HG02840 (cell line): ENCODE measurements at regions not wholly inside any gene's neighbourhood (a gene's known extent, or its start where the extent isn't known, plus 50 kb on each side); places are given as distances from the start of the nearest gene placed in this dataset.

ENCODE experiments used
- ATAC-seq: cut with Tn5 transposase; IDR thresholded peaks from one replicate; pipeline ENCODE4 v1.9.1; 2021; ENCODE audit warnings: mild to moderate bottlenecking, moderate library complexity, moderate number of reproducible peaks; ENCODE audit not compliant: unreplicated experiment, low FRiP score

DNA sequence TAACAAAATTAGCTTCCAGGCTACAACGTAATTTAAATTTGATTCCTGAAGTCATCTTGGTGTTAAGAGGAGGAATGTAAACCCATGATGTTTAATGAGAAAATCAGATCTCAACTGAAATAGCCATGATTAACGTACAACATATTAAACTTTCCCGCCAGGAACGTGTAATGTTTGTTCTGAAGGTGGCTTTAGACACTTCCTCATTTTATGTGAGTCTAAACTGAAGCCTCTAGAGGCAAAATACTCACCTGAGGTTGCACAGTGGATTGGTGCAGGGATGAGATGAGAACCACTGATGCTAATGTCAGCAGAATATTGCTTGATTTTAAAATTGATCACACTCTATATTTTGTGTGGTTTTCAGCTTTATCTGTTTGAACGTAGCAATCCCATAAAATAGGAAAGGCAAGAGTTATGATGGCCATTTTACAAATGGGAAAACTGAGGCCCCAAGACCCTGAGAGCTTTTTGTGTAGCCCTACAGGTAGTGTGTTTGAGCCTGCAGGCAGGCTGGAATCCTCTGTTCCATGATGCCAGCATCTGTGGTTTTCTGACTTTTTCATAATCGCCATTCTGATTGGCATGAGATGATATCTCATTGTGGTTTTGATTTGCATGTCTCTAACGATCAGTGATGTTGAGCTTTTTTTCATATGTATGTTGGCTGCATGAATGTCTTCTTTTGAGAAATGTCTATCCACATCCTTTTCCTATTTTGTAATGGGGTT lies 243.7 kb upstream of the BMPER start:
- no peak for ATAC-seq

GRCh38 chr7:33666531-33666930 lies 238.8 kb upstream of the BMPER start:
- no peak for ATAC-seq

- no peak for ATAC-seq
Observed at GRCh38 chr7:33667196-33667595, 238.1 kb upstream of the BMPER start.

DNA sequence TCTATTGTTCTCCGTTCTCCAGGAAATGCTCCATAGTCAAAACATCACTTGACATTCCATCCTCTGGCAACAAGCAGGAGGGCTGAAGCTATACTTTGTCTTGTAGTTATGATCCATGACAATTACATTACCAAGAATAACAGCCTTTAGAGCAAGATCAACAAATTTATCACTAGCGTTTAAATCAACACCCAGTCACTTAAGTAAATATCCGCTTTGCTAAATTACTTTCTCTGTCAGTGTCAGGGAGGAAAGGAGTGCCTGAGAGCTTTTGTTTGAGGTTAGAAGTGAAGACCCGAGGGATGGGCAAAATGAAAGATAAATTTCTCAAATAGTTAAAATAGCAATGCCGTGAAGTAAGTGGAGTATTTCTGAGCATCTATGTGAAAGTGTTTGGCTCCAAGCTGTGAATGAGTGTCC lies 236.1 kb upstream of the BMPER start:
- no peak for ATAC-seq

DNA sequence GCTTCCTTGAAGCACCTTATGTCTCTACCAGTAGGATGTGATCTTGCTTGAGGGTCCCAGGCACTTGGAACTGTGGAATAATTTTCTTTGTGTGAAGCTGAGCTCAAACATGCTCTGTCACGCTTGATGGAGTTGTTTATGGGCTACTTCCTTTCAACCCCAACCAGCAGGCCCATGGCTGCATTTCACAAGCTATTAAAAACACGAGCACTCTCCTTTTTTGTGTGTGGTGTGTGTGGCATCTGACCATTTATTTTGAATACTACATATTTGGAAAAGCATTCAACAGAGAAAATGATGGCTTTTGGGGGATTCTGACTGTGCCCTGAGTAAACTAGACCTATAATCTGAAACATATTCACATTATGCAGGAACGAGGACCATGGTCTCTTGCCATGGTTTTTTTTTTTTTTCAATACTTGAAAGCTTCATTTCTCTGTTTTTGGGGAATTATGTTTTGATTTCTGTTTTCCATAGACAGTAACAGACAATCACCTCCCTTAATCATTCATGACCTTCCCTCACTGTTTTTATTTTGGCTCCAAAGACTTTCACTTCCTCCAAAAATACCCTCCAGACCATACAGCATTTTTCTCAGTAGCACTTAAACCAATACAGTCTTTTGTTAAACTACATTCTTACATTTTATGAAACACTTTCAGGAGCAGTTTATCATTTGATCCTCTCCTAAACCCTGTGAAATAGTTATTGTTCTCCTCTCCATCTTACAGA lies 233.6 kb upstream of the BMPER start:
- no peak for ATAC-seq

DNA sequence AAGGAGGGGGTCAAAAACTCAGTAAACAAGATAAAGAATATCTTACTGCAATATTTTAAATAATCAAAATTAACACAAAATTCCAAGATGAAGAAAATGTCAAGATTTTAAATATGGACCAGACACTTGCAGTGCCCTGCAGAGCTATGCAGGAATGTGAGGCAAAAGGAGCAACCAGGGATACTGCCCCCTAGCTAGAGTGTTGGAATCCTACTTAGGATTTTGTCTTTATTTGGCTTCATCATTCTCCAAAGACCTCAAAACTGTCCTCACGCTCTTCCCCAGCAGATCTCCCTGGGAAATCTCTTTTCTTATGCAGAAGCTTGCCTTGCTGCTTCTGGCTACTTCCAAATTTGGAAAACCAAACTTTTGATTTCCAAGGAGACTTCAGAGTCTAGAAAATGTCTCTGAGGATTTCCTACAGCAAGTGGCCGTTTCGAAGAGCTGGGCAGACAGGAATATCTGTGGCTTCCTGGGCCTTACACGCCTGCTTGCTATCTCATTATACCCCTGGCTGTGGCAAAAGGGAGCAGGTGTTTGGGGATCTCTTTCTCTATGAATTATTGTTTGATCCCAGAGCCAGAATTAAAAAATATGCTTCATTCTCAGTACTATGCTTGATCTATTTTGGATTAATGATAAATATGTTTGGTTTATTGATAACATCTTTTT lies 232.2 kb upstream of the BMPER start:
- ATAC-seq: no peak

GRCh38 chr7:33674804-33675411 lies 230.4 kb upstream of the BMPER start:
- no peak for ATAC-seq

DNA sequence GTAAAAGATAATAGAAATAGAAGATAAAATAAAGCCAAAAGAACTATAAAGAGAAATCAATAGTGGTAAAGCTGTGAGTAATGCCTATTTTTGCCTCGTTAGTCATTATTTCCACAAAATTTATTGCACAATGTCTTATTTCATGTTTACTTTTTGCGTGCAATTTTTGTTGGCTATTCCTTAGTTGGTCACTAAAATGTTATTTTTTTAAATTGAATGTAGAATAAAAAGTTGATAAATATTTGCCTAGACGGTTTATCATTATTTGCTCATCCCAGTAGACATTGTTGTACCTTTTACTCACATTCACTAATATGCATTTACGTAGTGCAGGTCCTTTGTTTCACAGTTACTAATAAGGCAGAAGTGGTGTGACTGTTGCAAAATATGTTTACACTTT lies 227.8 kb upstream of the BMPER start:
- ATAC-seq: no peak

DNA sequence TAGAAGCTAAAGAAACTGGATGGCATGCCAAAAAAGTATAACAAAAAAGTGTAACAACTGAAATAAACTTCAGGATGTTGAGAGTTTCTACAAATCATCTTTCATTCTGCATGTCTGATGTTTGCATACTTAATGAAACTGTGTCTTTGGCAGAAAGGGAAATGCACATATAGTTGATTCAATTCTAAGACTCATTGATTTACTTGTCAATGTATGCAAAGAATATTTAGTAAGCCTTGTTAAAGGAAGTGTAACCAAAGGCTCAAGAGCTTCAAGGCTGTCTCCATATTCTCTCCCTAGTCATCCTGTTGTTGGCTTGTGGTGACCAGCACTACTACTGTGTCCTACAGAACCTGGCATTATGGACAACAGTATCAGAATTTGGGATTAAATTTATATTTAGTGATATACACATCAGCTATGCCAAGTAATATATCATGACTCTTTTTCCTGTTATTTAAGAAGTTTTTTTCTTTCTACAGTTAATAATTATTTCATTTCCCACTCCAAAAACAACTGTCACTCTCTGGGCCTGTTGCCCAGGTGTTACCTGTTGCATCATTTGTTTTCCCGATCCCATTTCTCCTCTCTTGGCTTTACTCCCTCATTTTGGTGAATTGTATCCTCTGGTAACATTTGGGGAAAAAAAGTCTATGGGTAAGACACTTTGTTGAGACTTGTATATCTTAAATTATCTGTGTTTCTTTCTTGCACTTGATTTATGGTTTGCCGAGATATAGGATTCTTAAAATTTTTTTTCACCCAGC lies 226.6 kb upstream of the BMPER start:
- ATAC-seq: no peak

DNA sequence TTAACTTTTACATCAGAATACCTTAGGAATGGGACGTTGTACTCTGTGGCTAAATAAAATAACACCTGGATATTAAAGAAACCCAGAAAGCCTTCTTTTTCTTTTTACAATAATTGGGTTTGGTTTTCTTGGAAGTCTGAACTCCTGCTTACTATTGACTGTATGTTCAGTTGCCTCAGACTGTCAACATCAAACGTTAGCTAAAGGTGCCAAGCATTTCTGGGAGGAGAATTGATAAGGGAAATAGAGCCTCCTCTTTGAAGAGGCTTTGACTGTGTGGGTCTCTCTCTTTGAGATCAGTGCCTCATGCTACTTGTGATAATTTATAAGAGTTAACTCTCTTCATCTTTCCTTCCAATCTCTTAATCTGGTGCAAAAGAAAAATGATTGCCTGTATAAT lies 224.7 kb upstream of the BMPER start:
- ATAC-seq: no peak

DNA sequence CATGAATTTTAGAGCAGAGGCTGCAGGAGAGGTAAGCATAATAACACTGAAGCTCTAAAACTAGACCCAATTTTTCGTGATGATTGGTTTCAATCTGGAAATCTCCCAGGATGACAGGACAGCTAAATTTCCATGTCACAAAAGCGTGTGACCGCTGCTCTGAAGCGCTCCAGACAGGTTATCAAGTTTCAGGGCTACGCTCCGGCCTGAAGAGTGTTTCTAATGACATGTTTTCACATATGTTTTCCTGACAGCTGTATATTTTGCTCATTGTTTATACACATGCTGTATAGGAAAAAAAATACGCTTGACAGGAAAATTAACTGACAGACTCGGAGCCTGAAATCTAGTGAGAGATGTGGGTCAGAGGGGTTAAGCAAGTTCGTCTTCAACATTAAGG lies 219.8 kb upstream of the BMPER start:
- no peak for ATAC-seq

- no peak for ATAC-seq
Observed at GRCh38 chr7:33685981-33686683, 219.2 kb upstream of the BMPER start.

DNA sequence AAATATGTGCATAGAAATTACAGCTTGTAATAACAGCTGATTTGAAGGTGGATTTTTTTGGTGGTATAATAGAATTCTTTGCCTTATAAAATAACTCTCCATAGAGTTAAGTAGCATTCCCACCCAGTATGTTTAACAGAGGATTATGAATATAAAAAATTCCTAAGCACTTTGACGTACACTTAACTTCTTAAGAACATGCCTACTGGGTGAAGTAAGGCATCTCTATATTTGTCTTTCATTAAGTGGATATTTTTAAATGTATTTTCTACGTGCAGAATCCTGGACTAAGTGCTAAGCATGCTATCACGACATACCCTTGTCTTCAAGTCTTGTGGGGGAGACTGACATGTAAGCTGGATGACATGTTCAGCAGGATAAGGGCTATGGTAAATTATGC lies 217.7 kb upstream of the BMPER start:
- ATAC-seq: no peak

GRCh38 chr7:33691180-33691579 lies 214.2 kb upstream of the BMPER start:
- no peak for ATAC-seq

DNA sequence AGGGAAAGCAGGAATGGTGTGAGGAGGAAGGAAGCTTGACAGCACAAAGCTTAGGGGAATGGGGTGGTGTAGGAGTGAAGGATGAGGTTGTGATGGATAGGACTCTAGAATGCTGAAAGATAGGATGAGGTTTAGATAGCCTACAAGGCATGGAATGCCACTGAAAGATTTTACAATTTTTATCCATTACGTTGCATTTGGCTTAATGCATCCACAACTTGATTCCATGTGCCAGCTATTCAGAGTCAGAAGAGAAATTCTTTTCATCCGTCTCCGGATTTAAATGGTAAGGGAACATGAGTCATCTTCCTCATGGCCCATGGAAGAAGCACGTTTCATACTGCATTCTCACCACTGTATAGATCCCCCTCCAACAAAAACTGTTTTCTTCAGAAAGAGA lies 212.4 kb upstream of the BMPER start:
- ATAC-seq: no peak

- ATAC-seq: no peak
Observed at GRCh38 chr7:33694006-33694405, 211.3 kb upstream of the BMPER start.

- ATAC-seq: no peak
Observed at GRCh38 chr7:33697616-33698015, 207.7 kb upstream of the BMPER start.

- no peak for ATAC-seq
Observed at GRCh38 chr7:33698041-33698440, 207.3 kb upstream of the BMPER start.

- ATAC-seq: no peak
Observed at GRCh38 chr7:33698692-33699128, 206.6 kb upstream of the BMPER start.
